ENCODE measurements at regions not wholly inside any gene's neighbourhood (a gene's known extent, or its start where the extent isn't known, plus 50 kb on each side); places are given as distances from the start of the nearest gene placed in this dataset.

DNA sequence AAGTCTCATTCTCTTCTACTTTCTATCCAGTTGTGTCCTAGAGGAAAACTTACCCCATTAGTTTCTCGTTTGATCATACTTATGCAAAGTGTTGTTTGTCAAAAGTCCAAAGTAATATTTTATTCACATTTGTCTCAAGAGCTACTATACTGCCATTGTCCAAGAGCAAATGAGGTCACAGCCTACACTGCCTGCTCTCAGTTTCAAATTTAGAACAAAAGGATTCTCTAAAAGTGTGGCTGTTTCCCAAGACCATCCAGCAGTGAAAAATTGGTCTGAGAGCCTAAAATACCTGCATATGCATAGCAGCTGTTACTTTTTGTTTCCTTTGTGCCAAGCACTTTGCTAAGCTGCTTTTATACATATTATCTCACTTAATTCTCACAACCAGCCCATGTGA, 439.5 kb upstream of the NFE2L3 start:
- Histone ChIP-seq H2AFZ (no peak overlapping the region), H3K36me3 (ENCODE audit: control insufficient read depth, insufficient read depth, low read length) (no peaks in the 10 kb centered on the region), H3K79me2 (no peaks in the 10 kb centered on the region), H3K4me3 (ENCODE audit: low read depth, low read length) (no peak overlapping the region), H3K4me2 (ENCODE audit: low read length) (no peak overlapping the region), H3K27ac (no peak overlapping the region), H3K9ac (no peak overlapping the region), H3K27me3 (ENCODE audit: control insufficient read depth, insufficient read depth, low read length) (no peaks in the 10 kb centered on the region), H3K9me3 (ENCODE audit: control insufficient read depth, low read length) (no peaks in the 10 kb centered on the region), H3K4me1 (no peaks in the 10 kb centered on the region)
- TF ChIP-seq, protein P1, sequence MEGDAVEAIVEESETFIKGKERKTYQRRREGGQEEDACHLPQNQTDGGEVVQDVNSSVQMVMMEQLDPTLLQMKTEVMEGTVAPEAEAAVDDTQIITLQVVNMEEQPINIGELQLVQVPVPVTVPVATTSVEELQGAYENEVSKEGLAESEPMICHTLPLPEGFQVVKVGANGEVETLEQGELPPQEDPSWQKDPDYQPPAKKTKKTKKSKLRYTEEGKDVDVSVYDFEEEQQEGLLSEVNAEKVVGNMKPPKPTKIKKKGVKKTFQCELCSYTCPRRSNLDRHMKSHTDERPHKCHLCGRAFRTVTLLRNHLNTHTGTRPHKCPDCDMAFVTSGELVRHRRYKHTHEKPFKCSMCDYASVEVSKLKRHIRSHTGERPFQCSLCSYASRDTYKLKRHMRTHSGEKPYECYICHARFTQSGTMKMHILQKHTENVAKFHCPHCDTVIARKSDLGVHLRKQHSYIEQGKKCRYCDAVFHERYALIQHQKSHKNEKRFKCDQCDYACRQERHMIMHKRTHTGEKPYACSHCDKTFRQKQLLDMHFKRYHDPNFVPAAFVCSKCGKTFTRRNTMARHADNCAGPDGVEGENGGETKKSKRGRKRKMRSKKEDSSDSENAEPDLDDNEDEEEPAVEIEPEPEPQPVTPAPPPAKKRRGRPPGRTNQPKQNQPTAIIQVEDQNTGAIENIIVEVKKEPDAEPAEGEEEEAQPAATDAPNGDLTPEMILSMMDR (IDR thresholded peaks at IDR 0.05): no peak

DNA sequence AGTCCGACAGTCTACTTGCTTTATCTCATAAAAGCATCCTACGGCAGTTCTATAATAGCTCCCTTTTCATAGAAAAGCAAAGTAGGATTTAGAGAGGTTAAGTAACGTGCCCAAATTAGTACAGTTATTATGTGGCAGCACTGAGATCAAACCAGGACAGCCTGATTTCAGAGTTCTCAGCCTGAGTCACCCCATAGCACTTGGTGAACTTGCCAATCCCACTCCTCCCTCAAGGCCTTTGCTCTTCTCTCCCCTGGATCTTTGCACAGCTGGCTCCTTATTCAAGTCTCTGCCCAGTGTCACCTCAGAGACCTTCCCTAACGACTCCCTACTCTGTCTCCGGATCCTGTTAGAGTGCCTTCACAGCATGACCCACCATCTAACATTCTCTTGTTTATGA, 438.0 kb upstream of the NFE2L3 start:
- TF ChIP-seq, protein P1 (IDR thresholded peaks at IDR 0.05): no peak
- Histone ChIP-seq H3K4me2 (ENCODE audit: low read length) (no peak overlapping the region), H3K4me3 (ENCODE audit: low read depth, low read length) (no peak overlapping the region), H3K9ac (no peak overlapping the region), H3K9me3 (ENCODE audit: control insufficient read depth, low read length) (no peaks in the 10 kb centered on the region), H3K79me2 (no peaks in the 10 kb centered on the region), H2AFZ (no peak overlapping the region), H3K36me3 (ENCODE audit: control insufficient read depth, insufficient read depth, low read length) (no peaks in the 10 kb centered on the region), H3K27me3 (ENCODE audit: control insufficient read depth, insufficient read depth, low read length) (no peaks in the 10 kb centered on the region), H3K4me1 (no peaks in the 10 kb centered on the region), H3K27ac (no peak overlapping the region)

DNA sequence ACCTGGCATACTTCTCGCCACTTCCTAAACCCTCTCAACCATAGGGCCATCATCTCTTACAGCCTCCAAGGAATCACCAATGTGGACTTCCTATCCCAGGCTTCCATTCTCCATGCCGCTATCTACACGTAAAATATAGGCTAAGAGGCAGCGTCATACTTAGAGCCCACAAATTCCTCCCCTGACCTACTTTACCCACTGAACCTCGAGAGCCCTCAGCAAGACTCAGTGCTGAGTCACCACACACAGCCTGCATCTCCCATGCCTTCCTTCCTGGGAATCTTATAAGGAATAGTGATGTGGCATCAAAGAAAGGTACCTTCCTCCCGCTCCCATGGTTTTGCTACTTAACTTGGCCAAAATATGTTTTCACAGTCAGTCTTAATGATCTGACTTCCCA, 435.6 kb upstream of the NFE2L3 start:
- Histone ChIP-seq H3K4me3 (ENCODE audit: low read depth, low read length) (no peak overlapping the region), H3K9me3 (ENCODE audit: control insufficient read depth, low read length) (no peaks in the 10 kb centered on the region), H2AFZ (no peak overlapping the region), H3K27ac (no peak overlapping the region), H3K36me3 (ENCODE audit: control insufficient read depth, insufficient read depth, low read length) (no peaks in the 10 kb centered on the region), H3K4me1 (no peaks in the 10 kb centered on the region), H3K79me2 (no peaks in the 10 kb centered on the region), H3K4me2 (ENCODE audit: low read length) (no peak overlapping the region), H3K9ac (no peak overlapping the region), H3K27me3 (ENCODE audit: control insufficient read depth, insufficient read depth, low read length) (no peaks in the 10 kb centered on the region)
- TF ChIP-seq, protein P1 (IDR thresholded peaks at IDR 0.05): no peak

DNA sequence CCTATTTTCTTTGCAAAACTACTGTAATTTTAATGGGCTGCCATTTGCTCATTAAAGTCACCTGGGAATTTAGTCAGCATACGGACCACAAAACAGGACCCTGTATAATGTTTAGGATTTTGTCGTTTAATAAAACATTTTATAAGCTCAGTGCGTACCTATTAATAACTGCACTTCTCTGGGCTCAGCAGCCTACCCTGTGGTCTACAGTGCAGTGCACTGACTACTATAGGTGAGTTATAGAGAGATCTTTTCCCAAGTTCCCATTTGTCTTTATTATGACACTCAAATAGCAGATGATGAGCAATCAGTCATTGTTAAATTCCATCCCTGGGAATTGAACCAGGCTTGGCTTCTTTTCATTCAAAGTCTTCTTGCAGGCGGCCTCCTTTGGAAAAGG, 433.4 kb upstream of the NFE2L3 start:
- Histone ChIP-seq H3K9ac (no peak overlapping the region), H3K27me3 (ENCODE audit: control insufficient read depth, insufficient read depth, low read length) (no peaks in the 10 kb centered on the region), H3K27ac (no peak overlapping the region), H3K4me3 (ENCODE audit: low read depth, low read length) (no peak overlapping the region), H3K4me2 (ENCODE audit: low read length) (no peak overlapping the region), H3K36me3 (ENCODE audit: control insufficient read depth, insufficient read depth, low read length) (no peaks in the 10 kb centered on the region), H3K9me3 (ENCODE audit: control insufficient read depth, low read length) (no peaks in the 10 kb centered on the region), H3K79me2 (no peaks in the 10 kb centered on the region), H3K4me1 (peaks cover 4% of the 10 kb centered on the region), H2AFZ (no peak overlapping the region)
- TF ChIP-seq, protein P1 (IDR thresholded peaks at IDR 0.05): no peak

DNA sequence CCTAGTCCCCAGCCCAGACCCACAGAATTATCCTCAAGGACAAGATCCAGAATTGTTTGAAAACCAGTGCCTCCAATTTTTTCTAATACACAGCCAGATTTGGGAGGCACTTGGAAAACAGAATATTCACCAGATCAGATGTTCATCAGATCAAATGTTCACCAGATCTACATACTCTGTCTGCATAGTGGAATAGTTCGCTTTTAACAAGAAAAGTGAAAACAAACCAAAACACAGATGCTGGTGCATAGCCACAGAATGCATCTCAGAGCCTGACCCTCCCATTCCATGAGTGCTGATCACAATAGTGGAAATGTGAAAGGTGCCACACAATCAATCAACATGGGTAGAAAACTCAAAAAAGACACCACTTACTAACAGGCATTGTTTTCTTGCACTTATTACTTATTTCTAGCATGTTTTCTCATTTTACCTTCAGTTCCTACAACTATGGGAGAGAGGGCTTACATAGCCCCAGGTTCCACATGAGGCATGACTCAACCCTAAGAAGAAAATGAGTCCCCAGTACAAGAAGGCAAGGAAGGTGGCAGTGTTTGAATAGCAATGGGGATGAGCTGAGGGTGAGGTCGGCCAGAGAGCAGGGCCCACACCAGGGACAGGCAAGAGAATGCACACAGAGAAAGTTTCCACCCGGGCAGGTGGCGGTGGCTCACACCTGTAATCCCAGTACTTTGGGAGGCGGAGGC, 432.7 kb upstream of the NFE2L3 start:
- H3K27me3 ChIP-seq (ENCODE audit: control insufficient read depth, insufficient read depth, low read length): no peaks in the 10 kb centered on the region
- no peak overlapping the region for H3K9ac ChIP-seq
- H2AFZ ChIP-seq: no peak overlapping the region
- H3K27ac ChIP-seq: no peak overlapping the region
- H3K4me1 ChIP-seq: peaks cover 4% of the 10 kb centered on the region
- no peaks in the 10 kb centered on the region for H3K79me2 ChIP-seq
- TF ChIP-seq, protein P1 (IDR thresholded peaks at IDR 0.05): no peak
- H3K4me3 ChIP-seq (ENCODE audit: low read depth, low read length): no peak overlapping the region
- no peak overlapping the region for H3K4me2 ChIP-seq (ENCODE audit: low read length)
- no peaks in the 10 kb centered on the region for H3K9me3 ChIP-seq (ENCODE audit: control insufficient read depth, low read length)
- no peaks in the 10 kb centered on the region for H3K36me3 ChIP-seq (ENCODE audit: control insufficient read depth, insufficient read depth, low read length)
